Type B pancreatic cell (in vitro differentiated cells): ENCODE measurements at regions not wholly inside any gene's neighbourhood (a gene's known extent, or its start where the extent isn't known, plus 50 kb on each side); places are given as distances from the start of the nearest gene placed in this dataset.
"Not testable (repeated sequence)": the region's sequence is repeated elsewhere in the genome, so short reads cannot be mapped to it uniquely, and the experiment has no call there.

Experiments used
- DNase-seq: peaks from one replicate; pipeline ENCODE4 v3.0.0; 2021; ENCODE audit warnings: mixed read lengths; ENCODE audit not compliant: unreplicated experiment; ENCODE audit errors: extremely low spot score
- H3K27ac Mint-ChIP-seq: 2 replicates; pipeline ENCODE4 v1.8.0; 2021; ENCODE audit warnings: mild to moderate bottlenecking, mixed read lengths
- H3K27me3 Mint-ChIP-seq: 2 replicates; pipeline ENCODE4 v1.8.0; 2021; ENCODE audit warnings: mixed read lengths
- H3K36me3 Mint-ChIP-seq: 2 replicates; pipeline ENCODE4 v1.8.0; 2021; ENCODE audit warnings: mixed read lengths
- H3K4me1 Mint-ChIP-seq: one replicate; pipeline ENCODE4 v1.8.0; 2021; ENCODE audit warnings: mixed read lengths; ENCODE audit not compliant: unreplicated experiment
- H3K4me3 Mint-ChIP-seq: 2 replicates; pipeline ENCODE4 v1.8.0; 2021; ENCODE audit warnings: mild to moderate bottlenecking, mixed read lengths
- H3K9me3 Mint-ChIP-seq: 2 replicates; pipeline ENCODE4 v1.8.0; 2021; ENCODE audit warnings: mixed read lengths
- CTCF ChIP-seq: fragments of 200-600 bp; sonication (generic); conservative IDR thresholded peaks from 2 replicates; pipeline ENCODE4 v1.5.0; 2021; ENCODE audit warnings: antibody characterized with exemption, mild to moderate bottlenecking

DNA sequence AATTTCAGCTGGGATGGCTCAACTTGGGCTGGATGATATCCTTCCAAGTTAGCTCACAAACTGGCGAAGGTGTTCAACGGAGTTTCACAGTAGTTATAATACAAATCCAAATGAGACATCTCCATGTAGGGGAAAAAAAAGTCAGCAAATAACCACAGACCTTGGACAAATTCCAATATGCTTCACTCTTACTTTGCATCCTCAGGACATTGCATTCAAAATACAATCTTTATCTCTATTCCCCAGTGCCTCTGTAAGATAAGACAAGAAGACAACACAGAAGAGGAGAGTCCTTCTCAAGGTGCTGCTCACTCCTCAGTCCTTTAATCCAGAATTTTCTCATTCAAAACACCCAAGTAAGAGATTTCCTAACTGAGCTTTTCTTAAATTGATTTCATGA lies 1797.7 kb downstream of the MRPL39 start:
- no peak overlapping the region for H3K27ac Mint-ChIP-seq

DNA sequence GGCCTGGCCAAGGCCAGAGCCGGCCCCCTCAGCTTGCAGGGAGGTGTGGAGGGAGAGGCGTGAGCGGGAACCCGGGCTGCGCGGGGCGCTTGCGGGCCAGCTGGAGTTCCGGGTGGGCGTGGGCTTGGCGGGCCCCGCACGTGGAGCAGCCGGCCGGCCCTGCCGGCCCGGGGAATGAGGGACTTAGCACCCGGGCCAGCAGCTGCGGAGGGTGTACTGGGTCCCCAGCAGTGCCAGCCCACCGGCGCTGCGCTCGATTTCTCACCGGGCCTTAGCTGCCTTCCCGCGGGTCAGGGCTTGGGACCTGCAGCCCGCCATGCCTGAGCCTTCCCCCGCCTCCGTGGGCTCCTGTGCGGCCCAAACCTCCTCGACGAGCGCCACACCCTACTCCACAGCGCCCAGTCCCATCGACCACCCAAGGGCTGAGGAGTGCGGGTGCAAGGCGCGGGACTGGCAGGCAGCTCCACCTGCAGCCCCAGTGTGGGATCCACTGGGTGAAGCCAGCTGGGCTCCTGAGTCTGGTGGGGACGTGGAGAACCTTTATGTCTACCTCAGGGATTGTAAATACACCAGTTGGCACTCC lies 1800.2 kb downstream of the MRPL39 start:
- H3K4me3 Mint-ChIP-seq, H3K36me3 Mint-ChIP-seq, DNase-seq, H3K9me3 Mint-ChIP-seq, H3K4me1 Mint-ChIP-seq, H3K27ac Mint-ChIP-seq, H3K27me3 Mint-ChIP-seq: not testable (repeated sequence)

More for the DNA sequence above, 1797.7 kb downstream of the MRPL39 start:
- H3K27me3 Mint-ChIP-seq = no peaks in the 10 kb centered on the region
- no peaks in the 10 kb centered on the region for H3K9me3 Mint-ChIP-seq
- no peak overlapping the region for H3K4me3 Mint-ChIP-seq
- H3K36me3 Mint-ChIP-seq = no peaks in the 10 kb centered on the region
- DNase-seq = no peak
- TF ChIP-seq CTCF = no peak
- H3K4me1 Mint-ChIP-seq = no peaks in the 10 kb centered on the region

GRCh38 chr21:23804866-23805265 lies 1802.4 kb downstream of the MRPL39 start:
- H3K4me3 Mint-ChIP-seq = no peak overlapping the region
- no peak for DNase-seq
- H3K36me3 Mint-ChIP-seq = no peaks in the 10 kb centered on the region
- H3K27me3 Mint-ChIP-seq = no peaks in the 10 kb centered on the region
- TF ChIP-seq CTCF = no peak
- no peaks in the 10 kb centered on the region for H3K9me3 Mint-ChIP-seq
- no peaks in the 10 kb centered on the region for H3K4me1 Mint-ChIP-seq
- H3K27ac Mint-ChIP-seq = no peak overlapping the region

DNA sequence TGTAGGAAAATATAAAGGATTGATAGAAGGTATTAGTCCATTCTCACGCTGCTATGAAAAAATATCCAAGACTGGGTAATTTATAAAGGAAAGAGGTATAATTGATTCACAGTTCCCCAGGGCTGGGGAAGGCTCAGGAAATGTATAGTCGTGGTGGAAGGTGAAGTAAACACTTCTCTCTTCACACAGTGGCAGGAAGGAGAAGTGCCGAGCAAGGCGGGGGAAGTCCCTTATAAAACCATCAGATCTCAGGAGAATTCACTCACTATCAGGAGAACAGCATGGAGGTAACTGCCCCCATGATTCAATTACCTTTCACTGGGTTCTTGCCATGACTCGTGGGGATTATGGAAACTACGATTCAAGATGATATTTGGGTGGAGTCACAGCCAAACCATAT lies 1806.0 kb downstream of the MRPL39 start:
- Mint-ChIP-seq H3K9me3 (no peaks in the 10 kb centered on the region), H3K27me3 (no peaks in the 10 kb centered on the region), H3K27ac (no peak overlapping the region), H3K4me3 (no peak overlapping the region), H3K36me3 (no peaks in the 10 kb centered on the region), H3K4me1 (no peaks in the 10 kb centered on the region)
- TF ChIP-seq CTCF = no peak
- DNase-seq = no peak

DNA sequence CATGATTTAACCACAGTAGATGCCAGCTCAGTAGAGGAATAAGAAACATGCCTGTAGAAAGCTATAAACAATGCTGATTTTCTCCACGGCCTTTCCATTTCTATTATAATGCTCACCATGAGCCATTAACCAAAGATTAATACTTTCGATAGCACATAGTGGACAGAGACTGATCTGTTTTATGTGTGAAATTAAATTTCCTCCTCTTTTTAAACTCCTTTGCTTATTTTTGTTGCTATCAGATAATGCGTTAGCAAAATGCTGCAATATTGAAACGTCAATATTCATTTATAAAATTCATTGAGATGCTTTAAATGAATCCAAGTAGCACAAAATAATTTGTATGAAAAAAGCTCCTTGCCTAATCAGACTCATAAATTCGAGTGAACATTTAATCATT lies 1807.9 kb downstream of the MRPL39 start:
- Mint-ChIP-seq H3K9me3 (no peaks in the 10 kb centered on the region), H3K4me1 (no peaks in the 10 kb centered on the region), H3K27ac (no peak overlapping the region), H3K36me3 (no peaks in the 10 kb centered on the region), H3K27me3 (no peaks in the 10 kb centered on the region), H3K4me3 (no peak overlapping the region)
- DNase-seq = no peak
- no peak for TF ChIP-seq CTCF

- H3K4me3 Mint-ChIP-seq = no peak overlapping the region
- H3K36me3 Mint-ChIP-seq = no peaks in the 10 kb centered on the region
- no peaks in the 10 kb centered on the region for H3K4me1 Mint-ChIP-seq
- H3K9me3 Mint-ChIP-seq = no peaks in the 10 kb centered on the region
- no peak for DNase-seq
- H3K27me3 Mint-ChIP-seq = no peaks in the 10 kb centered on the region
- TF ChIP-seq CTCF = no peak
- H3K27ac Mint-ChIP-seq = no peak overlapping the region
Measured at GRCh38 chr21:23792300-23792699, 1815.0 kb downstream of the MRPL39 start.
